ENCODE measurements at regions not wholly inside any gene's neighbourhood (a gene's known extent, or its start where the extent isn't known, plus 50 kb on each side); places are given as distances from the start of the nearest gene placed in this dataset.

DNA sequence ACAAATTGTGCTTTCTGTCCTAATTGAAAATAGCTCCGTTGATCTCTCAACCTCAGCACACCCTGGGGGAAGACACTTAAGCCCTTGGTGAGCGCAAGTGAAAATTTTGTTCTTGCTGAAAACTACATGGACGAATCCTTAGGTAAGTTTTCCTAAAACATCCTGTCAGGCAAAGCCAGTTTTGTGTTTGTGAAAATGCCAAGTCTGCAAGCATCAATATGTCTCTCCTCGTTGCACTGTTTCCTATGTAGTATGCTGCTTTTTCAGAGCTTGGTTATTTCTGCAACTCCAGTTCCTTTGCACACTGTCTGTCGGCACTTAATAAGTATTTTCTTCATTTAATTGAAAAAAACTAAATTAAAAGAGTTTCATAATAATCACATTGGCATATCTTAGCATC is 146.9 kb upstream of the POU3F3 start:
- no peak overlapping the region for H3K27ac ChIP-seq (replicated peaks)
- TF ChIP-seq GABPA (IDR thresholded peaks at IDR 0.05; ENCODE audit: low read depth) (no peak), SPI1 (IDR thresholded peaks at IDR 0.05; ENCODE audit: borderline replicate concordance, low read depth) (no peak), REST (IDR thresholded peaks at IDR 0.05; ENCODE audit: insufficient replicate concordance, low read depth) (no peak), POLR2AphosphoS5 (IDR thresholded peaks at IDR 0.05; ENCODE audit: low read depth) (no peak)
- TF ChIP-seq, protein P1, sequence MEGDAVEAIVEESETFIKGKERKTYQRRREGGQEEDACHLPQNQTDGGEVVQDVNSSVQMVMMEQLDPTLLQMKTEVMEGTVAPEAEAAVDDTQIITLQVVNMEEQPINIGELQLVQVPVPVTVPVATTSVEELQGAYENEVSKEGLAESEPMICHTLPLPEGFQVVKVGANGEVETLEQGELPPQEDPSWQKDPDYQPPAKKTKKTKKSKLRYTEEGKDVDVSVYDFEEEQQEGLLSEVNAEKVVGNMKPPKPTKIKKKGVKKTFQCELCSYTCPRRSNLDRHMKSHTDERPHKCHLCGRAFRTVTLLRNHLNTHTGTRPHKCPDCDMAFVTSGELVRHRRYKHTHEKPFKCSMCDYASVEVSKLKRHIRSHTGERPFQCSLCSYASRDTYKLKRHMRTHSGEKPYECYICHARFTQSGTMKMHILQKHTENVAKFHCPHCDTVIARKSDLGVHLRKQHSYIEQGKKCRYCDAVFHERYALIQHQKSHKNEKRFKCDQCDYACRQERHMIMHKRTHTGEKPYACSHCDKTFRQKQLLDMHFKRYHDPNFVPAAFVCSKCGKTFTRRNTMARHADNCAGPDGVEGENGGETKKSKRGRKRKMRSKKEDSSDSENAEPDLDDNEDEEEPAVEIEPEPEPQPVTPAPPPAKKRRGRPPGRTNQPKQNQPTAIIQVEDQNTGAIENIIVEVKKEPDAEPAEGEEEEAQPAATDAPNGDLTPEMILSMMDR (IDR thresholded peaks at IDR 0.05; ENCODE audit: insufficient read depth, low read length) = no peak
- no peak for DNase-seq (ENCODE audit: low read depth in 1 of 2, low spot score in 1 of 2)
- no peaks in the 10 kb centered on the region for H3K27me3 ChIP-seq (ENCODE audit: insufficient read depth, poor library complexity, severe bottlenecking)
- H3K4me3 ChIP-seq (replicated peaks; ENCODE audit: insufficient read depth, low read length) = no peak overlapping the region

DNA sequence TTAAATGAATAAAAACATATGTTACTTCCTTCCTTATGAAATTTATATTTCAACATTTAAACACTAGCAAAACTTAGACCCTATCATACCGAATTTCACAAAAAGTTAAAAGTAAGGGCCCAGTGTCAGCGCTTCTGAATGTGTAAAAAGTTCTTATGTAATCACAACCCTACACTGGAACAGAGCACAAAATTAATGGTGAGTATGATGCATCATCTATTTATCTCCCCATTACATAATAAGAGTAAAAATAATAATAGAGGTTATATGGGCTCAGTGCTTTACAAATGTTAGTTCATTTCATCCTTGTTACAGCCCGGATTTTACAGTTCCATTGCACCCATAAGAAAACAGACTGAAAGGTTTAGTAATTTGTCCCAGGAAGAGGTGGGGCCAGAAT is 144.9 kb upstream of the POU3F3 start:
- Histone ChIP-seq H3K27ac (replicated peaks) (no peak overlapping the region), H3K4me3 (replicated peaks; ENCODE audit: insufficient read depth, low read length) (no peak overlapping the region), H3K27me3 (ENCODE audit: insufficient read depth, poor library complexity, severe bottlenecking) (no peaks in the 10 kb centered on the region)
- TF ChIP-seq POLR2AphosphoS5 (IDR thresholded peaks at IDR 0.05; ENCODE audit: low read depth) (no peak), SPI1 (IDR thresholded peaks at IDR 0.05; ENCODE audit: borderline replicate concordance, low read depth) (no peak), REST (IDR thresholded peaks at IDR 0.05; ENCODE audit: insufficient replicate concordance, low read depth) (no peak), GABPA (IDR thresholded peaks at IDR 0.05; ENCODE audit: low read depth) (no peak)
- TF ChIP-seq, protein P1 (IDR thresholded peaks at IDR 0.05; ENCODE audit: insufficient read depth, low read length) = no peak
- DNase-seq (ENCODE audit: low read depth in 1 of 2, low spot score in 1 of 2) = no peak

DNA sequence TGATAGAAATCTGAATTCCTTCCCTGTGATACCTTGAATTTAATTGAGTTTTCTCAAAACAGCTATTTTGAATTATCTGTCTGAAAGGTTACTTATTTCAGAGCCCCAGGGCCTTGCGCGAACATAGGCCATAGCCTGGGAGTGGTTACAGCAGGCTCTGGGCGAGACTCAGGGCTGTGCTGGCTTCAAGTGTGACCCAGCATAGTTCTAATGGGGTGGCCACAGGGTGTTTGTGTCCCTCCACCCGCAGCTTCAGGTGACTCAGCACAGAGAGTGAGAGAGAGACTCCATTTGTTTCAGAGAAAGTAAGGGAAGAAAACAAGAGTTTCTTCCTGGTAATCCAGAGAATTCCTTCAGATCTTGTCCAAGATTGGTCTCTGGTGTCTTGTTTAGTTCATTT is 137.9 kb upstream of the POU3F3 start:
- H3K4me3 ChIP-seq (replicated peaks; ENCODE audit: insufficient read depth, low read length) = no peak overlapping the region
- DNase-seq (ENCODE audit: low read depth in 1 of 2, low spot score in 1 of 2) = no peak
- H3K27me3 ChIP-seq (ENCODE audit: insufficient read depth, poor library complexity, severe bottlenecking) = no peaks in the 10 kb centered on the region
- no peak overlapping the region for H3K27ac ChIP-seq (replicated peaks)
- TF ChIP-seq, protein P1 (IDR thresholded peaks at IDR 0.05; ENCODE audit: insufficient read depth, low read length) = no peak

DNA sequence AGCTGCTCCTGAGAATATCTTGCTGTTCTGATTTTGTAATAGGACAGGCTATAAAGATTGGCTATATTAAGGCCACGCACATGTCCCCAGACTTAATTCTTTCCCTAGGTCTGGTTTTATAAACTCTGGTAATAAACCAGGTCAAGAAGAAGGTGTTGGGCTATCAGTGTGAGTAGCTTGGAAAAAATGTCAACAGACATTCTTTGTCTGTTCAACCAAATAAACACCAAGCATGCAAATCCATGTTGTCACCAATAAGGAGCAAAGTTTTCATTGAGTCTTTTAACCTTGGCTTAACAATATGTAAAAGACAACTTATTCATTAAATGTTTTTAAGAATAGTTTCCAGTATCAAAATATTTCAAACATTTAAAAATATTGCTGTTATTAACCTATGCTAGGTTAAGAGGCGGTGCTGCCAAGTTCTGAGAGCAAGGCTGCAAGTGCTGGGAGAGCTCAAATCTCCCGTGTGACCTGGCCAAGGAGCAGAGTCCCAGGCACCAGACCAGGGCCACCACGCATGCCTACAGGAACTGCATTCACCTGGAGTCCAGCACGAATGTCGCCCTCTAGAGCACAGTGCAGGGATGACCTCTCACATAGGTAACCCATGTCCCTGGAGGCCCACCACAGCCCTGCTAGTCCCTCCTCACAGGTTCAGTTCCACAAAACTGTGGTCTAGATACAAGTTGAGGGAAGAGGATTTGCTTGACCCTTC is 120.5 kb upstream of the POU3F3 start:
- H3K27me3 ChIP-seq (ENCODE audit: insufficient read depth, poor library complexity, severe bottlenecking) = no peaks in the 10 kb centered on the region
- H3K27ac ChIP-seq (replicated peaks) = no peak overlapping the region
- peak; percentile 14 to 26 for DNase-seq (ENCODE audit: low read depth in 1 of 2, low spot score in 1 of 2)
- H3K4me3 ChIP-seq (replicated peaks; ENCODE audit: insufficient read depth, low read length) = no peak overlapping the region
- TF ChIP-seq SPI1 (IDR thresholded peaks at IDR 0.05; ENCODE audit: borderline replicate concordance, low read depth) = no peak
- TF ChIP-seq, protein P1 (IDR thresholded peaks at IDR 0.05; ENCODE audit: insufficient read depth, low read length) = peak; percentile 39

Data from HL-60 (cell line).